ENCODE measurements at regions not wholly inside any gene's neighbourhood (a gene's known extent, or its start where the extent isn't known, plus 50 kb on each side); places are given as distances from the start of the nearest gene placed in this dataset.

DNA sequence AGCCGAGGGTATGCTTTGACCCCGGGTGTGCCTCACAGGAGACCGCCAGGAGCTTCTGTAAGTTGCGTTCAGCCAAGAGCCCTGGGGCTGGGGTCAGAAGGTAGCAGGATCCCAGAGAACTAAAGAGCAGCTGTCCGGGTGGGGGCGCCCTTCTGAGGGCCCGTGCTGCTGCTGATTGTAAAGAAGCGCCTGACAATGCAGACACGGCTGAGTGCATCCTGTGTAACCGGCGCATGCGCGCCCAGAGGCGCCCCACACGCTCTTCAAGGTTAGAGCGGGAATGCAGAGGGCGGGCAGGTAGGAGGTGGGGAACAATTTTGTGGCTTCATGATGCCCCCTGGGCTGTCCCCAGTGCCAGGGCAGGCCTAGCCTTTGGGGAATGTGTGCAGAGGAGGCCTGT lies 210.2 kb upstream of the CTBP2 start:
- no peak overlapping the region for H3K4me3 ChIP-seq (ENCODE audit: low read depth, low read length)
- TF ChIP-seq, protein P1, sequence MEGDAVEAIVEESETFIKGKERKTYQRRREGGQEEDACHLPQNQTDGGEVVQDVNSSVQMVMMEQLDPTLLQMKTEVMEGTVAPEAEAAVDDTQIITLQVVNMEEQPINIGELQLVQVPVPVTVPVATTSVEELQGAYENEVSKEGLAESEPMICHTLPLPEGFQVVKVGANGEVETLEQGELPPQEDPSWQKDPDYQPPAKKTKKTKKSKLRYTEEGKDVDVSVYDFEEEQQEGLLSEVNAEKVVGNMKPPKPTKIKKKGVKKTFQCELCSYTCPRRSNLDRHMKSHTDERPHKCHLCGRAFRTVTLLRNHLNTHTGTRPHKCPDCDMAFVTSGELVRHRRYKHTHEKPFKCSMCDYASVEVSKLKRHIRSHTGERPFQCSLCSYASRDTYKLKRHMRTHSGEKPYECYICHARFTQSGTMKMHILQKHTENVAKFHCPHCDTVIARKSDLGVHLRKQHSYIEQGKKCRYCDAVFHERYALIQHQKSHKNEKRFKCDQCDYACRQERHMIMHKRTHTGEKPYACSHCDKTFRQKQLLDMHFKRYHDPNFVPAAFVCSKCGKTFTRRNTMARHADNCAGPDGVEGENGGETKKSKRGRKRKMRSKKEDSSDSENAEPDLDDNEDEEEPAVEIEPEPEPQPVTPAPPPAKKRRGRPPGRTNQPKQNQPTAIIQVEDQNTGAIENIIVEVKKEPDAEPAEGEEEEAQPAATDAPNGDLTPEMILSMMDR (IDR thresholded peaks at IDR 0.05; ENCODE audit: low read depth, low read length) = peak; percentile 17
- in situ Hi-C loops (cut with HindIII; ENCODE audit: low sequenced_read_pairs) = no loop called here
- DNase-seq (ENCODE audit: low read depth, low spot score) = no peak

DNA sequence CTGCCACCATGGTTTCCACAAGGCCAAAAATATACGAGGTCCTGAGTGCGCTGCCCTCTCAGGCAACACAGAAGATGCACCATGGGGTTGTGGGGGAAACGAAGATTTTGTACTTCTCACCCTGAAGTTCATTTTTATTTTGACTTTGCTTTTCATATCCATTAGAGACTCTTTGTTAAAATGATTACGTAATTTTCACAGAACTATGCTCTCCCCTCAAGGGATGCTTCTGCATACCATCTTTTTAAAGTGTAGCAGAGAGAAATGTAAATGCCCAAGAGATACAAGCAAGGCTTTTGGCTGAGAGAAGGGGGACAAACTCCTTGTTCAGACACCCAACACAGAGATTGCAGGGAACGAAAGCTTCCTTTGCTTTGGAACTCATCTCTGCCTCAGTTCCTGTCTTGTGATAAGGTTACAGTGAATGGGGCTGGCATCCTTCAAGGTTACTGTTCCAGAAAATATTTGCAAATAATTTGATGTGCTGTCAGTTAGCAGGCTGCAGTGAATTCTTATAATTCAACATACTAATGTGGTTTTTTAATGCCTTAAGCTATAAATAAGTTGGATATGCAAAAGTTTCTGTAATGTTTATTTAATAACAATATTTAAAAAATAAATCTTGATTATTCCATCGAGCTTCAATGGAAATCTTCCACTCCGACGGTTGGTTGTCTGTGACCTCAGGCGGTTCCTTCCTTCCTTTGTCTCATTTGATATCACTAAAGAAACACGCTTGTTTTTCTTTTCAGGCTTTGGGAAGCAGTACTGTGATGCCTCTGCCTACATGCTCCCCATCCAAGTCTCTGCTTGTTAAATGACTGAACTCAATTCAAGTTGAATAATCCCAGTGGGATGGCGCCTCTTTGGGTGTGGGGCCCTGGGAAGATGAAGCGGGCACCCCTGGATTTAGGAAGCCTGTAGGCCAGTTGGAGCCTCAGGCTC lies 209.3 kb upstream of the CTBP2 start:
- in situ Hi-C loops (cut with HindIII; ENCODE audit: low sequenced_read_pairs) = no loop called here
- H3K4me3 ChIP-seq (ENCODE audit: low read depth, low read length) = no peak overlapping the region
- DNase-seq (ENCODE audit: low read depth, low spot score) = no peak
- TF ChIP-seq, protein P1 (IDR thresholded peaks at IDR 0.05; ENCODE audit: low read depth, low read length) = no peak

DNA sequence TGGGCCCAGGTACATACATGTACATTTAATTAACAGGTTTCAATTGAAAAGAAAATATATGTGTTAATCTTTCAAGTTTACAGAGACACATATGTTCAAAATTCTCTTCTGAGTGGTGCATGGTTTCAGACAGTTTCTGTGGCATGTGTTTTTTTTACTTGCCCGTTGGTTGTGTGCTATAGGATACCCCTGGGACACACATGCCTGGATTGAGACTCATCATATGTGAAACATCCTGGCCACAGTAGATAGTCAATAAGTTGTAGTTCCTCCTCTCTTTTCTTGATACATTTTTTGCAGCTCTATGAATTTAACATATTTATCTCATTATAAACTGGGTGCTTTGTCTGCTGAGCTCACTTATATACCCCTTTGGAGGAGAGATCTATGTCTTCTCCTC lies 207.8 kb upstream of the CTBP2 start:
- DNase-seq (ENCODE audit: low read depth, low spot score) = no peak
- in situ Hi-C loops (cut with HindIII; ENCODE audit: low sequenced_read_pairs) = no loop called here
- no peak overlapping the region for H3K4me3 ChIP-seq (ENCODE audit: low read depth, low read length)
- TF ChIP-seq, protein P1 (IDR thresholded peaks at IDR 0.05; ENCODE audit: low read depth, low read length) = no peak

DNA sequence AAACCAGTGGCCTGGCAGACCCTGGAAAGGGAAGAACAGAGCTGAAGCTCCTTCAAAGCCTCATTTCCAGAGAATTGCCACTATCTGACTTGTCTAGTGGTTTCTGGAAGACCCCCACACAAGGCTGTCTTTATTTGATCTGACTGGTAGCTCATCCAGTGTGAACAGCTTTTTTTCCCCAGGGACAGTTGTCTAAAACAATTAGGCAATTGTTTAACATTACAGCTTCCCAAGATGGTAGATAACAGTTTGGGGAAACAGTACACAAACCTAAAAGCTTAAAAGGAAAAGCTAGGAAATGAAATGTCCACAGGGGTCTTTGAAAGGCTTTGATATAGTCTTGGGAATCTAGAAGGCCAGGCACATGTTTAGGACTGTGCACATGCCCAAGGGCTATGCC lies 203.4 kb upstream of the CTBP2 start:
- TF ChIP-seq, protein P1 (IDR thresholded peaks at IDR 0.05; ENCODE audit: low read depth, low read length) = no peak
- in situ Hi-C loops (cut with HindIII; ENCODE audit: low sequenced_read_pairs) = no loop called here
- H3K4me3 ChIP-seq (ENCODE audit: low read depth, low read length) = no peak overlapping the region
- DNase-seq (ENCODE audit: low read depth, low spot score) = no peak

DNA sequence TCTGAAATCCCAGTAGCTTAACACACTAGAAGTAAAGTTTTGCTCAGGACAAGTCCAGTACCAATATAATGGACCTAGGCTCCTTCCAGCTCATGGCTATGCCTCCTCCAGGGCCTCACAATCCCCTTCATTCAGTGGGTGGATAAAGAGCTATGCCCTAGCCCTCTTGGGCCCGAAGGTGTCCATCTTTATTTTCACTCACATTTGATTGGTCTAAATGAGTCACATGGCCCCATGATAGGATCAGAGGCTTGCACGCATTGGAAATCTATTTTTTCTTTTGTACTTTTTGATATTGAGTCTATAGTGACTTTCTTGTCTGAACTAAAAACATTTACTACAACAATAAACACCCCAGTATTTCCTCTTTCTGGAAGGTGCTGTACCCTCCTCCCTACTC lies 202.6 kb upstream of the CTBP2 start:
- in situ Hi-C loops (cut with HindIII; ENCODE audit: low sequenced_read_pairs) = no loop called here
- no peak for DNase-seq (ENCODE audit: low read depth, low spot score)
- TF ChIP-seq, protein P1 (IDR thresholded peaks at IDR 0.05; ENCODE audit: low read depth, low read length) = no peak
- no peak overlapping the region for H3K4me3 ChIP-seq (ENCODE audit: low read depth, low read length)

DNA sequence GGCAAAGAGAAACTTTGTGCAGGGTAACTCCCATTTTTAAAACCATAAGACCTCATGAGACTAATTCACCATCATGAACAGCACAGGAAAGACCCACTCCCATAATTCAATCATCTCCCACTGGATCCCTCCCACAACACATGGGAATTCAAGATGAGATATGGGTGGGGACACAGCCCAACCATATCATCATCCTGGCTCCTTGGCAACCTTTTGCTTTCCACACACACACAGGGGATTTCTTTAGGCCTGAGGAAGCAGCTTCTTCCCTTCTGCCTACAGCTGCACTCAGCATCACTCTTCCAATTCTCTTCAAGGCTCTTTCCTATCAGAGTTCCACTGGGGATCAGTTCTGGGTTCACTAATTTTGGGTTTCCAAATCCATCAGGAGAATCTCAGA lies 199.0 kb upstream of the CTBP2 start:
- TF ChIP-seq, protein P1 (IDR thresholded peaks at IDR 0.05; ENCODE audit: low read depth, low read length) = no peak
- in situ Hi-C loops (cut with HindIII; ENCODE audit: low sequenced_read_pairs) = no loop called here
- no peak overlapping the region for H3K4me3 ChIP-seq (ENCODE audit: low read depth, low read length)
- no peak for DNase-seq (ENCODE audit: low read depth, low spot score)
